GM10248 (cell line): ENCODE measurements at regions not wholly inside any gene's neighbourhood (a gene's known extent, or its start where the extent isn't known, plus 50 kb on each side); places are given as distances from the start of the nearest gene placed in this dataset.

ENCODE experiments used
- CTCF ChIA-PET: fragments of 300-600 bp; sonication (Branson Sonifier 250); formaldehyde crosslinking; extraction: SDS; loops from one replicate; lab custom pipeline; 2021; ENCODE audit warnings: antibody characterized with exemption; lab: Yijun Ruan, JAX
- POLR2A ChIA-PET: fragments of 350-650 bp; sonication (Branson Sonifier 250); formaldehyde crosslinking; extraction: SDS; loops from one replicate; lab custom pipeline; 2020; ENCODE audit warnings: antibody characterized with exemption; lab: Yijun Ruan, JAX
- DNase-seq: peaks from one replicate; pipeline ENCODE4 v3.0.0; 2012; ENCODE audit errors: extremely low spot score
- CTCF ChIP-seq: IDR thresholded peaks from 2 replicates; pipeline ENCODE4 v1.5.1; 2012; ENCODE audit warnings: mild to moderate bottlenecking, low read depth; ENCODE audit errors: extremely low read depth, missing control alignments, control extremely low read depth

GRCh38 chr2:129667577-129667976 is 311.9 kb upstream of the RAB6C start:
- DNase-seq = no peak
- TF ChIP-seq CTCF = no peak
- POLR2A ChIA-PET = no interaction called here
- CTCF ChIA-PET = no interaction called here

- no peak for DNase-seq
- ChIA-PET CTCF (no interaction called here), POLR2A (no interaction called here)
- no peak for TF ChIP-seq CTCF
These were observed 306.9 kb upstream of the RAB6C start for GRCh38 chr2:129672521-129672920.

GRCh38 chr2:129673234-129673633 is 306.2 kb upstream of the RAB6C start:
- CTCF ChIA-PET = no interaction called here
- POLR2A ChIA-PET = no interaction called here
- no peak for DNase-seq
- TF ChIP-seq CTCF = no peak

GRCh38 chr2:129673847-129674711 is 305.4 kb upstream of the RAB6C start:
- no peak for DNase-seq
- TF ChIP-seq CTCF = no peak
- CTCF ChIA-PET = no interaction called here
- POLR2A ChIA-PET = no interaction called here

GRCh38 chr2:129678751-129679150 is 300.7 kb upstream of the RAB6C start:
- POLR2A ChIA-PET = no interaction called here
- CTCF ChIA-PET = no interaction called here
- no peak for DNase-seq
- no peak for TF ChIP-seq CTCF

GRCh38 chr2:129681788-129682187 is 297.7 kb upstream of the RAB6C start:
- DNase-seq = no peak
- TF ChIP-seq CTCF = no peak
- ChIA-PET POLR2A (no interaction called here), CTCF (no interaction called here)
